ENCODE measurements at regions not wholly inside any gene's neighbourhood (a gene's known extent, or its start where the extent isn't known, plus 50 kb on each side); places are given as distances from the start of the nearest gene placed in this dataset.

- intact Hi-C loops (cut with DNase I), result no loop called here
- H3K36me3 ChIP-seq, result no peaks in the 10 kb centered on the region
These were observed 97.7 kb upstream of the CYP1B1 start for GRCh38 chr2:38173683-38174082.

GRCh38 chr2:38171208-38171855 is 95.4 kb upstream of the CYP1B1 start:
- Histone ChIP-seq H3K27ac (no peak overlapping the region), H3K9me3 (no peaks in the 10 kb centered on the region), H3K4me1 (peaks cover 21% of the 10 kb centered on the region), H3K27me3 (ENCODE audit: low read depth) (no peaks in the 10 kb centered on the region), H3K36me3 (no peaks in the 10 kb centered on the region), H3K4me3 (no peak overlapping the region)
- ATAC-seq, result no peak
- DNase-seq, result no peak
- no peak for TF ChIP-seq CTCF (IDR thresholded peaks at IDR 0.05)
- intact Hi-C loops (cut with DNase I), result no loop called here

More at GRCh38 chr2:38173683-38174082, 97.7 kb upstream of the CYP1B1 start:
- no peak for DNase-seq
- Histone ChIP-seq H3K27ac (peak overlapping the region; percentile 0), H3K4me3 (no peak overlapping the region), H3K9me3 (no peaks in the 10 kb centered on the region), H3K27me3 (ENCODE audit: low read depth) (no peaks in the 10 kb centered on the region), H3K4me1 (peaks cover 44% of the 10 kb centered on the region)
- no peak for ATAC-seq
- no peak for TF ChIP-seq CTCF (IDR thresholded peaks at IDR 0.05)

- DNase-seq (no peak), ATAC-seq (no peak)
- no peaks in the 10 kb centered on the region for H3K9me3 ChIP-seq
- no peaks in the 10 kb centered on the region for H3K27me3 ChIP-seq (ENCODE audit: low read depth)
- intact Hi-C loops (cut with DNase I), result no loop called here
- peaks cover 17% of the 10 kb centered on the region for H3K4me1 ChIP-seq
- no peaks in the 10 kb centered on the region for H3K36me3 ChIP-seq
- peak overlapping the region; percentile 15 for H3K27ac ChIP-seq
- no peak for TF ChIP-seq CTCF (IDR thresholded peaks at IDR 0.05)
- H3K4me3 ChIP-seq, result no peak overlapping the region
These were observed 94.8 kb upstream of the CYP1B1 start for GRCh38 chr2:38170733-38171132.

- ATAC-seq (no peak), DNase-seq (no peak)
- intact Hi-C loops (cut with DNase I), result no loop called here
- Histone ChIP-seq H3K36me3 (no peaks in the 10 kb centered on the region), H3K27ac (no peak overlapping the region), H3K9me3 (no peaks in the 10 kb centered on the region), H3K27me3 (ENCODE audit: low read depth) (no peaks in the 10 kb centered on the region), H3K4me1 (peaks cover 14% of the 10 kb centered on the region), H3K4me3 (no peak overlapping the region)
- TF ChIP-seq CTCF (IDR thresholded peaks at IDR 0.05), result no peak
These were observed 94.1 kb upstream of the CYP1B1 start for GRCh38 chr2:38170067-38170466.

- ATAC-seq (no peak), DNase-seq (no peak)
- TF ChIP-seq CTCF (IDR thresholded peaks at IDR 0.05), result no peak
- Histone ChIP-seq H3K36me3 (no peaks in the 10 kb centered on the region), H3K9me3 (no peaks in the 10 kb centered on the region), H3K27me3 (ENCODE audit: low read depth) (no peaks in the 10 kb centered on the region), H3K4me1 (peaks cover 4% of the 10 kb centered on the region), H3K27ac (no peak overlapping the region), H3K4me3 (no peak overlapping the region)
- intact Hi-C loops (cut with DNase I), result no loop called here
These were observed 92.9 kb upstream of the CYP1B1 start for GRCh38 chr2:38168710-38169480.

Measured in lower lobe of right lung (tissue), 2 donors.